GM21737 (cell line): ENCODE measurements at regions not wholly inside any gene's neighbourhood (a gene's known extent, or its start where the extent isn't known, plus 50 kb on each side); places are given as distances from the start of the nearest gene placed in this dataset.
"Not testable (repeated sequence)": the region's sequence is repeated elsewhere in the genome, so short reads cannot be mapped to it uniquely, and the experiment has no call there.

Source experiments
- ATAC-seq: cut with Tn5 transposase; IDR thresholded peaks from one replicate; pipeline ENCODE4 v1.9.1; 2021; ENCODE audit warnings: mild to moderate bottlenecking, moderate library complexity; ENCODE audit not compliant: unreplicated experiment

- not testable (repeated sequence) for ATAC-seq
These were observed 129.2 kb downstream of the ARHGAP11B start for GRCh38 chr15:30755036-30755687.

DNA sequence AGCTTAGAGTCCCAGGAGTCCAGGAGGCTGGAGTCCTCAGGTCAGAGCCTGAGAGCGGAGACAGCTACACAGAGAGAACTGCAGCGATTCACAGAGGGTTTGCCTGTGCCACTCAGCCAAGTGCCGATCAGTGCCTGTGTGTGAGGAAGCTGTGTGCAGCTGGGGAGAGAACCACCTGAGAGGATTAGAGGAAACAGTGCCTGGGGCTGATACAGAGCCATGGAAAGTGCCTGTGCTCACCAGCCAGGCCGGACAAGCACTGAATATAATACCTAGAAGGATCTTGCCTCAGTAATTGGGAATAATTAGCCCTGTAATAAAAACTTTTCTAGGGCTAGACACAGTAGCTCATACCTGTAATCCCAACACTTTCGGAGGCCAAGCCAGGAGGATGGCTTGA, 134.7 kb downstream of the ARHGAP11B start:
- not testable (repeated sequence) for ATAC-seq

DNA sequence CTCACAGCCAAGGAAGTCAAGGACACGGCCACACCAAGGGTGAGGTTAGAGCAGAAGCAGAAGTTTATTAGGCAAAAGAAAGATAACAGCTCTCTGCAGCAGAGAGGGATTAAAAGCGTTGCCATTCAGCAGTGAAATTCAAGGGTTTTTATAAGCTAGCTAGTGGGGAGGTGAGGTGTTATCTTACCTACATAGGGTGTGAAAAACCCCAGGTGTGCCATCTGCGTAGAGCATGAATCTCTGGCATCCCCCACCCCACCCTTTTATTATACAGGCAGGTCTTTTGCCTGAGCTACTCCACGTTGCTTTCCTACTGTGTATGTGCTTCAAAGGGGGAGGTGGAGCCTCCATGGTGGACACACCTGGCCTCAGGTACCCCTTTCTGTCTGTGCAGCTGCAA, 135.4 kb downstream of the ARHGAP11B start:
- ATAC-seq = not testable (repeated sequence)

DNA sequence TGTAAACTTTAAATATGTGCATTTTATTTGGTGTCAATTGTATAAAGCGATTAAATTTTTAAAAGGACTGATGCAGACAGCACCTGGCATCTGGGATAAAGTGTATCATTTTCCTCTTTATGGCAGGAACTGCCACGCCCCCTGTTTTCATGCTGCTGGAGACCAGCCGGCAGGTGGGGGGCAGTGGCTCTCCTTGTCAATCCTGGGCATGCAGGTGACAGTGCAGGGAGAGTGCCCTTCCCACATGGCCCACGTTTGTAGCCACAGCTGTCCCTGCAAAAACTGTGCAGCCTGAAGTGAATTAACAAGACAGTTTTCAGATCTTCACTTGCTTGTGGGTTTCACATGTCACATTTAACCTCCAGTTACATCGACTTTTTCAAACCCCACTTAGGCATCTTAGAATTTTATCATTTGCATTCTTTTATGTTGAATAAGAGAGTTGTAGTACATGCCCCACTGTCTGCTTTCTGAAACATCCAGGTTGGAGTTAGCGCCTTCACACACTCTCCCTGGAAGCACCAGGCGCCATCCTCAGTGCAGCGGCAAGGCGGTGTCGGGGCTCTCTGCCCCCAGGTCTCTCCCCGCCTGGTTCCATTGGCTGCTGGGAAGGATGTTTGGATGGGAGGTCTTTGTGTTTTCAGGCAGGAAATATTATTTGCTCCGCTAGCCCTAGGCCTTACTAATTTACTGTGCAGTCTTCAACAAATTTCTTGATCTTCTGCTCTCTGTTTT, 134.2 kb upstream of the FAN1 start:
- not testable (repeated sequence) for ATAC-seq

GRCh38 chr15:30770759-30771158, 133.0 kb upstream of the FAN1 start:
- ATAC-seq = no peak

DNA sequence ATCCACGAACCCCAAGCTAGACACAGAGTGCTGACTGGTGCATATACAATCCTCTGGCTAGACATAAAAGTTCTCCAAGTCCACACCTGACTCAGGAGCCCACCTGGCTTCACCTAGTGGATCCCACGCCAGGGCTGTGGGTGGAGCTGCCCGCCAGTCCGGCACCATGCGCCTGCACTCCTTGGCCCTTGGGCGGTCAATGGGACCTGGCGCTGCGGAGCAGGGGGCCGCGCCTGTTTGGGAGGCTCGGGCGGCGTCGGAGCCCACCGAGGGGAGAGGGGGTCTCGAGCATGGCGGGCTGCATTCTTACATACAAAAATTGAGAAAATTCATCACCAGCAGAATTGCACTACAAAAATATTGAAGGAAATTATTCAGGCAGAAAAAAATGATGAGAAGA, 120.7 kb upstream of the FAN1 start:
- no peak for ATAC-seq

DNA sequence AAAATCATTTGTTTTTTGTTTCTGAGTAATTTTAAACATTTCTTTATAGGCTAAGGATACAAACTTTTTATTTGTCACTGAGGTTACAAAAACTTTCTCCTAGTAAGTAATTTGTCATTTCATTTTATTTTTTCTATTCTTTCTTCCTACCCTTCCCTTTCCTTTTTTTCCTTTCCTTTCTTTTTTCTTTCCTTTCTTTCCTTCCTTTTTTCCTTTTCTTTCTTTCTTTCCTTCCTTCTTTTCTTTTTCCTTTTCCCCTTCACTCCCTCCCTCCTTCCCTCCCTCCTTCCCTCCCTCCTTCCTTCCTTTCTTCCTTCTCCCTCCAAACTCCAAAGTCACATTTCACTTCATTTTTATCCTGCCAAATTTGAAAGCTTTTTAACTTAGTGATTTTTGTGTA, 115.1 kb upstream of the FAN1 start:
- no peak for ATAC-seq

- no peak for ATAC-seq
These were observed 112.2 kb upstream of the FAN1 start for GRCh38 chr15:30791239-30792175.

GRCh38 chr15:30792843-30793242, 110.9 kb upstream of the FAN1 start:
- ATAC-seq = not testable (repeated sequence)

GRCh38 chr15:30794388-30794787, 109.3 kb upstream of the FAN1 start:
- ATAC-seq = no peak

- ATAC-seq = not testable (repeated sequence)
These were observed 104.2 kb upstream of the FAN1 start for GRCh38 chr15:30799565-30799964.

DNA sequence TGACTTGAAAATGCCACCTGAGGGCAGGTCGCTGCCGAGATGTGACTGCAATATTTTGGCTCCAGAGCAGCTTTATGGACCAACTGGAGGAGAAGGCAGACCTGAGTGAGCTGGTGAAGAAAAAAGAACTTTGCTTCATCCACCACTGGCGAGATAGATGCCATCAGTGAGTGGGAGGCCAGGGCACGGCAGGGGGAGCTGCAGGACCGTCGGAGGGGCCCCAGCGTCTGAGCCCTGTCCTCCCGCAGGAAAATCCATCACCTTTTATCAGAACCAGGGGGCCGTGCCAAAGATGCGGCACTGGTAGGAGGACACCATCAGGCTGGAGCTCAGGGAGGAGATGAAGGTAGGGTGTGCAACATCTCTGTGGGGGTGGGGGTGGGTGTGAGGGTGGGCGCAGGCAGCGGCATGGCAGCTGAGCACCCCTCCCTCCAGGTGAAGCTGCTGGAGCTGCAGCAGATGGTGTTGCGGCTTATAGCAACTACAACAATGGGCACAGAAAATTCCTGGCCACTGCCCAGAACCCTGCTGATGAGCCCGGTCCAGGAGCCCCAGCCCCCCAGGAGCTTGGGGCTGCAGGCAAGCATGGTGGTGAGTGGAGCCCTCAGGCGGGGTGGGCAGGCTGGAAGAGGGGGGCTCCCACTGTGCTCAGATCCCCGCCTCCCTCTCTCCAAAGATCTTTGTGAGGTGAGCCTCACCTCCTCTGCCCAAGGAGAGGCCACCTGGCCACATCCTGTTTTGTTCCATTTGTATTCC, 102.4 kb upstream of the FAN1 start:
- not testable (repeated sequence) for ATAC-seq

DNA sequence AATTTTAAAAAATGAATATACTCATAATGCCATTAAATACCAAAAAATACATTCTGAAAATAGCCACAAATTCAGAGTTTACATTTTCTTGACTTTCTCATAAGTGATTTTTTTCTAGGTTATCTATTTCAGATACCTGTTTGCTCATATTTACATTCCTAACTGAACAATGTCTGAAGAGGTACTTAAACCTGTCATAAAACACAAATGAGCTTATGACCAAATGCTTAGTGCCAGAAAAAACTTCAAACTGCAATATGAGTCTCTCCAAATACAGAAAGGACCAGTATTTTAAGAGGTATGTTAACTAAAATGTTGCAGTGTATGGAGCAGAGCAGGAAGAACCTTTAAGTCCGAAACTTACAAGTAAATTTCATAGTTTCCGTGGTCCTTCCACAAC, 101.7 kb upstream of the FAN1 start:
- ATAC-seq = not testable (repeated sequence)

GRCh38 chr15:30803703-30804102, 100.0 kb upstream of the FAN1 start:
- ATAC-seq = not testable (repeated sequence)

DNA sequence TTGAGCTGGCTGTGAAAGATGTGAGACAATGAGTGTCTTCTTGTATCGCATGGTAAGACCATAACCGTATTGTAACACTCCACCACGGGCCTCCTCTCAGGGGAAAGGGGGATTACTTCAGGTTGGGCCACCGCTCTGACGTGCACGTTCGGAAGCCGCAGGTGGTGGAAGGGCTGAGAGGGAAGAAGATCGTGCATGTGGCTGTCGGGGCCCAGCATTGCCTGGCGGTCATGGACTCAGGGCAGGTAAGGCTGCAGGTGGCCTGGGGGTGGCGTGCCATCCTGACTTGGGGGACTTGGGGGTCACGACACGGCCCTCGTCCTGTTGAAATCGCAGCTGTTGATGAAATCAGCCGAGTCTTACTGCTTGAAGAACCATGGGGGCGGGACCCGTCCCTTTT, 87.3 kb upstream of the FAN1 start:
- no peak for ATAC-seq

GRCh38 chr15:30823068-30823813, 80.5 kb upstream of the FAN1 start:
- not testable (repeated sequence) for ATAC-seq

DNA sequence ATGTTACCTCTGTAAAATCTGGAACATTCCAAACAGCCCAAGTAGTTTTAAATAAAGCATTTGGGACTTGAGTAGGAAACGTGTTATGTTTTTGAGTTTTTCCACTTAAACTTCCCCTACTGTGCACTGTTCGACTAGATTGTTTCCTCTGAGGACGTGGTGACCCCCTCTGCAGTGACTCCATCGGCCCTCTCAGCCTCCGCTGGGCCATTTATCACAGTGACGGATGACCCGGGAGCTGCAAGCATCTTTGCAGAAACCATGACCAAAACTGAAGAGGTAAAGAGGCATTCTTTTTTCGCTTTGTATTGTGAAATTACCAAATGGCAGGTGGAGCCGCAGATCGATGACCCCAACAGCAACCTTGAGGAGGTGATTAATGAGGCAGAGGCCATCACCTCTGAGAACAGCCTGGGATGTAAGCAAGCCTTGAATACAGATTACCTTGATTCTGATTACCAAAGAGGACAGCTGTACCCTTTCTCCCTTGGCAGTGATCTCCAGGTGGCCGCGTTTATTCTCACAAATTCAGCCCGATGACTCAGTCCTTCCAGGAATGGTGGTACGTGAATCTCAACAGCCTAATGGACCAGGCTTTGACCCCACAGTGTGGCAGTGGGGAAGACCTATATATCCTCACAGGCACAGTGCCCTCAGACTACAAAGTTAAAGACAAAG, 79.1 kb upstream of the FAN1 start:
- no peak for ATAC-seq

DNA sequence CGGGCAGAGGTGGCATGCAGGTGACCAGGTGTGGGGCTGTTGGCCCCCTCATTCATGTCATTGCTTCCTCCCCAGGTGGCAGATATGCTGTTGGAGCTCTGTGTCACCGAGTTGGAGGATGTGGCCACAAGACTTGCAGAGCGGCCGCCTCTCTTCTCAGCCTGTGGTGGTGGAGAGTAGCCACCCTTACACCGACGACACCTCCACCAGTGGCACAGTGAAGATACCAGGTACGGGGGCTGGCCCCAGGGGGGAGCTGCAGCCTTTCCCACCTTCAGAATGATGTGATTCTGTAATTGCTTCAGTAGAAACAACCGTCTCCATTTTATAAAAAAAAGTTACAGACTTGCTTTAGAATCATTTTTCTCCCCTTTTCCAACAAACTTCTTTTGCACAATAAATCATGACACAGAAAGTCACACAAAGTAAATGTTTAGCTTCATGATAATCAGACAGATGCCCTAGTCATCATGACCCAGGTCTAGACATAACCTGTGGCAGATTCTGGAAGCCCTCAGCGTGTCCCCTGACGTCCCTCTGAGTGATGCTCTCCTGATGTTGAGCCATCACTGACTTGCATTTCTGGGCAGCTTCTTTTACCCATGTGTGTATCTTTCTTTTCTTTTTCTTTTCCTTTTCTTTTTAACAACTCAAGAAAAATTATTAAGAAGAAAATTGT, 76.0 kb upstream of the FAN1 start:
- no peak for ATAC-seq

GRCh38 chr15:30828304-30828639, 75.4 kb upstream of the FAN1 start:
- ATAC-seq = not testable (repeated sequence)
